T-helper 9 cell (primary cell): ENCODE measurements at regions not wholly inside any gene's neighbourhood (a gene's known extent, or its start where the extent isn't known, plus 50 kb on each side); places are given as distances from the start of the nearest gene placed in this dataset.
"Not testable (repeated sequence)": the region's sequence is repeated elsewhere in the genome, so short reads cannot be mapped to it uniquely, and the experiment has no call there.

Experiments used
- DNase-seq: peaks from one replicate; pipeline ENCODE4 v3.0.0-alpha.2; 2020

- no peak for DNase-seq
These were observed 102.1 kb upstream of the NECTIN3 start for GRCh38 chr3:110969229-110970211.

- no peak for DNase-seq
These were observed 100.5 kb upstream of the NECTIN3 start for GRCh38 chr3:110971010-110971601.

- no peak for DNase-seq
These were observed 98.2 kb upstream of the NECTIN3 start for GRCh38 chr3:110973263-110973895.

GRCh38 chr3:110974902-110975301, 96.7 kb upstream of the NECTIN3 start:
- DNase-seq = no peak

GRCh38 chr3:110984456-110985250, 87.0 kb upstream of the NECTIN3 start:
- DNase-seq = no peak

GRCh38 chr3:110989446-110989845, 82.2 kb upstream of the NECTIN3 start:
- no peak for DNase-seq

GRCh38 chr3:110995461-110996231, 76.0 kb upstream of the NECTIN3 start:
- DNase-seq = no peak

- DNase-seq = not testable (repeated sequence)
These were observed 72.8 kb upstream of the NECTIN3 start for GRCh38 chr3:110998766-110999165.

- not testable (repeated sequence) for DNase-seq
These were observed 65.1 kb upstream of the NECTIN3 start for GRCh38 chr3:111006485-111006884.

- no peak for DNase-seq
These were observed 59.0 kb upstream of the NECTIN3 start for GRCh38 chr3:111012388-111013248.
